OCI-LY7 (cell line): ENCODE measurements at regions not wholly inside any gene's neighbourhood (a gene's known extent, or its start where the extent isn't known, plus 50 kb on each side); places are given as distances from the start of the nearest gene placed in this dataset.

Experiments
- BruUV-seq: library from RNA; stranded (reverse); fragments of 400-500 nt; replicated peaks from 2 replicates; lab custom pipeline; 2021; lab: Mats Ljungman, UMichigan
- CTCF ChIA-PET: fragments of 300-600 bp; sonication (Branson Sonifier 250); formaldehyde crosslinking; loops from one replicate; lab custom pipeline; 2022; ENCODE audit warnings: antibody characterized with exemption; ENCODE audit not compliant: unreplicated experiment; lab: Charles Lee
- POLR2A ChIA-PET: fragments of 300-600 bp; sonication (Branson Sonifier 250); formaldehyde crosslinking; loops from one replicate; lab custom pipeline; 2022; ENCODE audit warnings: antibody characterized with exemption; lab: Charles Lee
- DNase-seq: peaks from one replicate; pipeline ENCODE4 v3.0.0-alpha.2; 2015; ENCODE audit warnings: low spot score
- H2AFZ ChIP-seq: fragments of 200-600 bp; sonication (generic), shearing (Covaris generic); 2 replicates; pipeline ENCODE4 v1.6.1; 2014; ENCODE audit warnings: mild to moderate bottlenecking, antibody characterized with exemption, low read length, moderate library complexity
- H3K27ac ChIP-seq: fragments of 200-600 bp; sonication (generic); 2 replicates; pipeline ENCODE4 v1.5.1; 2014; ENCODE audit warnings: mixed run types, low read depth, mild to moderate bottlenecking, moderate library complexity, low read length, inconsistent platforms; ENCODE audit not compliant: poor library complexity, severe bottlenecking
- H3K36me3 ChIP-seq: fragments of 200-600 bp; sonication (generic); 2 replicates; pipeline ENCODE4 v1.6.1; 2014; ENCODE audit warnings: mild to moderate bottlenecking, antibody characterized with exemption, low read length, moderate library complexity, mixed read lengths; ENCODE audit not compliant: insufficient read depth
- H3K4me1 ChIP-seq: fragments of 200-600 bp; sonication (generic); 2 replicates; pipeline ENCODE4 v1.5.1; 2014; ENCODE audit warnings: mild to moderate bottlenecking, low read length; ENCODE audit not compliant: insufficient read depth, poor library complexity, severe bottlenecking
- H3K4me2 ChIP-seq: fragments of 200-600 bp; sonication (generic); 2 replicates; pipeline ENCODE4 v1.6.1; 2014; ENCODE audit warnings: mild to moderate bottlenecking, low read length
- H3K4me3 ChIP-seq: fragments of 200-600 bp; sonication (generic); 2 replicates; pipeline ENCODE4 v1.5.1; 2014; ENCODE audit warnings: mild to moderate bottlenecking, low read depth, low read length; ENCODE audit not compliant: poor library complexity, severe bottlenecking
- H3K79me2 ChIP-seq: fragments of 200-600 bp; sonication (generic); 2 replicates; pipeline ENCODE4 v1.6.1; 2016; ENCODE audit warnings: low read depth, mild to moderate bottlenecking, low read length, moderate library complexity, mixed read lengths; ENCODE audit not compliant: insufficient read depth
- H3K9me2 ChIP-seq: fragments of 200-600 bp; sonication (generic); 2 replicates; pipeline ENCODE4 v1.6.1; 2016; ENCODE audit warnings: mild to moderate bottlenecking, low read length, mixed read lengths; ENCODE audit not compliant: insufficient read depth
- H3K9me3 ChIP-seq: fragments of 200-600 bp; sonication (generic); 2 replicates; pipeline ENCODE4 v1.6.1; 2014; ENCODE audit warnings: mild to moderate bottlenecking, mixed run types, low read length, mixed read lengths
- H4K20me1 ChIP-seq: fragments of 200-600 bp; sonication (generic); 2 replicates; pipeline ENCODE4 v1.6.1; 2014; ENCODE audit warnings: mild to moderate bottlenecking, antibody characterized with exemption, low read length, moderate library complexity, mixed read lengths; ENCODE audit not compliant: insufficient read depth
- CTCF ChIP-seq: fragments of 200-600 bp; sonication (generic); conservative IDR thresholded peaks from 2 replicates; pipeline ENCODE4 v1.5.1; 2014; ENCODE audit warnings: mild to moderate bottlenecking, antibody characterized with exemption, low read length, moderate library complexity, mixed read lengths
- EZH2phosphoT487 ChIP-seq: fragments of 200-600 bp; sonication (generic); IDR thresholded peaks from 2 replicates; pipeline ENCODE4 v1.6.1; 2018; ENCODE audit warnings: low read depth, borderline replicate concordance, mild to moderate bottlenecking, mixed run types, antibody characterized with exemption, low read length, moderate library complexity, mixed read lengths
- intact Hi-C: fragments of 100-400 bp; cut with micrococcal nuclease; formaldehyde crosslinking; loops from one replicate; pipeline ENCODE4 v1.10.0; 2022; ENCODE audit not compliant: unreplicated experiment

- H3K4me2 ChIP-seq: no peak overlapping the region
Observed at GRCh38 chr6:100103194-100103593, 109.2 kb upstream of the MCHR2 start.

GRCh38 chr6:100101644-100102043, 107.6 kb upstream of the MCHR2 start:
- no peaks in the 10 kb centered on the region for H4K20me1 ChIP-seq
- H3K9me3 ChIP-seq: no peaks in the 10 kb centered on the region
- no peak overlapping the region for H3K4me2 ChIP-seq
- H2AFZ ChIP-seq: no peak overlapping the region
- H3K36me3 ChIP-seq: no peaks in the 10 kb centered on the region
- no peak overlapping the region for H3K27ac ChIP-seq
- H3K4me3 ChIP-seq: no peak overlapping the region
- no peaks in the 10 kb centered on the region for H3K79me2 ChIP-seq
- BruUV-seq: no TSS peak
- ChIA-PET CTCF (no interaction called here), POLR2A (interaction anchor here (1.2 kb wide), 1 partner anchor 16 kb away, joined by 6 read pairs; no protein-coding TSS in a partner anchor)
- no peaks in the 10 kb centered on the region for H3K9me2 ChIP-seq
- intact Hi-C loops: loop anchor here (5.0 kb wide), 1 partner anchor 561 kb away; no protein-coding TSS in a partner anchor
- TF ChIP-seq CTCF (no peak), EZH2phosphoT487 (no peak)
- no peaks in the 10 kb centered on the region for H3K4me1 ChIP-seq
- no peak for DNase-seq

More at GRCh38 chr6:100103194-100103593, 109.2 kb upstream of the MCHR2 start:
- no peak for TF ChIP-seq EZH2phosphoT487
- TF ChIP-seq CTCF: no peak
- ChIA-PET CTCF (no interaction called here), POLR2A (no interaction called here)
- H4K20me1 ChIP-seq: no peaks in the 10 kb centered on the region
- H3K4me3 ChIP-seq: no peak overlapping the region
- no peaks in the 10 kb centered on the region for H3K4me1 ChIP-seq
- no peaks in the 10 kb centered on the region for H3K79me2 ChIP-seq
- H3K9me2 ChIP-seq: no peaks in the 10 kb centered on the region
- BruUV-seq: no TSS peak
- no peak overlapping the region for H3K27ac ChIP-seq
- H3K36me3 ChIP-seq: no peaks in the 10 kb centered on the region
- intact Hi-C loops: loop anchor here (5.0 kb wide), 1 partner anchor 559 kb away; no protein-coding TSS in a partner anchor
- H3K9me3 ChIP-seq: no peaks in the 10 kb centered on the region
- DNase-seq: no peak
- no peak overlapping the region for H2AFZ ChIP-seq

GRCh38 chr6:100100776-100101175, 106.8 kb upstream of the MCHR2 start:
- Histone ChIP-seq H3K9me2 (no peaks in the 10 kb centered on the region), H3K9me3 (no peaks in the 10 kb centered on the region), H3K27ac (no peak overlapping the region), H3K4me3 (no peak overlapping the region), H2AFZ (no peak overlapping the region), H3K79me2 (no peaks in the 10 kb centered on the region), H4K20me1 (no peaks in the 10 kb centered on the region), H3K4me1 (no peaks in the 10 kb centered on the region), H3K4me2 (no peak overlapping the region), H3K36me3 (no peaks in the 10 kb centered on the region)
- DNase-seq: no peak
- POLR2A ChIA-PET: no interaction called here
- no TSS peak for BruUV-seq
- TF ChIP-seq CTCF (no peak), EZH2phosphoT487 (no peak)
- intact Hi-C loops: loop anchor here (5.0 kb wide), 1 partner anchor 562 kb away; no protein-coding TSS in a partner anchor
- CTCF ChIA-PET: interaction anchor here (0.6 kb wide), 1 partner anchor 526 kb away, joined by 3 read pairs; no protein-coding TSS in a partner anchor
